ENCODE measurements at regions not wholly inside any gene's neighbourhood (a gene's known extent, or its start where the extent isn't known, plus 50 kb on each side); places are given as distances from the start of the nearest gene placed in this dataset.

- Histone ChIP-seq H3K9ac (ENCODE audit: low read depth in 1 of 2, low read length in 2 of 2) (no peak overlapping the region), H3K27ac (ENCODE audit: low read depth in 1 of 2, low read length in 2 of 2) (no peak overlapping the region), H3K27me3 (ENCODE audit: control insufficient read depth in 4 of 4, insufficient read depth in 4 of 4, low read length in 3 of 4) (peaks cover 0 to 2% (median 0%) of the 10 kb centered on the region in 4 donors), H3K9me3 (ENCODE audit: control insufficient read depth in 4 of 4, low read length in 3 of 4) (no peaks in the 10 kb centered on the region), H3K36me3 (ENCODE audit: control insufficient read depth in 4 of 4, insufficient read depth in 3 of 4, low read depth in 1 of 4, low read length in 3 of 4) (no peaks in the 10 kb centered on the region), H3K4me3 (ENCODE audit: low read depth in 1 of 3, low read length in 3 of 3) (no peak overlapping the region), H3K4me1 (ENCODE audit: control insufficient read depth in 4 of 4, insufficient read depth in 4 of 4, low read length in 3 of 4) (no peaks in the 10 kb centered on the region)
- TF ChIP-seq FOXA1 (IDR thresholded peaks at IDR 0.05) (no peak), YY1 (IDR thresholded peaks at IDR 0.05) (no peak), TAF1 (conservative IDR thresholded peaks at IDR 0.05) (no peak), EGR1 (IDR thresholded peaks at IDR 0.05; ENCODE audit: low read depth in 2 of 2) (no peak), GABPA (IDR thresholded peaks at IDR 0.05 in 1 of 2, conservative IDR thresholded peaks at IDR 0.05 in 1 of 2) (no peak), NR2F2 (IDR thresholded peaks at IDR 0.05) (no peak), JUND (IDR thresholded peaks at IDR 0.05) (no peak), SP1 (IDR thresholded peaks at IDR 0.05) (no peak), HNF4G (IDR thresholded peaks at IDR 0.05) (no peak), HNF4A (conservative IDR thresholded peaks at IDR 0.05) (no peak), REST (IDR thresholded peaks at IDR 0.05) (no peak), RXRA (IDR thresholded peaks at IDR 0.05) (no peak)
- WGBS, result 80% methylated on average over 5 of the region's 5 CpGs
- DNase-seq (ENCODE audit: low spot score), result no peak
Measured at GRCh38 chr17:71553381-71553780, 567.4 kb upstream of the SOX9 start.

DNA sequence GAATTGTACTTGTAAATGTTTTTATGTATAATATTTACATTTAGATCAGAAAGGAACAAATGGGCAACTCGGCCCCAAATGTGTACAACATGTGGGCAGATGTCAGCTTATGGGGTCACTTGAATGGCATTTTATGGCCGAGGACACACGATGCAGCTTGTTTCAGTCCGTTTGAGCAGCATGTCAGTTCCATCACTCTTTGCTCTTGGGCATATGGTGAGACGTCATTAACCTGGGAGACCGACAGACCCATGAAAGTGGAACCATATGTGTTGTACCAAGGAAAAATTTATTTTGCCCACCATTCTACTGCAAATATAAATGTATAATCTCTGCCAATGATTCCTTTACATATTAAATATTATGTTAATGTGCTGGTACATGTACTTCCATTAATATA, 561.9 kb upstream of the SOX9 start:
- Histone ChIP-seq H3K4me1 (ENCODE audit: control insufficient read depth in 4 of 4, insufficient read depth in 4 of 4, low read length in 3 of 4) (no peaks in the 10 kb centered on the region), H3K4me3 (ENCODE audit: low read depth in 1 of 3, low read length in 3 of 3) (no peak overlapping the region), H3K27ac (ENCODE audit: low read depth in 1 of 2, low read length in 2 of 2) (no peak overlapping the region), H3K27me3 (ENCODE audit: control insufficient read depth in 4 of 4, insufficient read depth in 4 of 4, low read length in 3 of 4) (peaks cover 0 to 2% (median 0%) of the 10 kb centered on the region in 4 donors), H3K36me3 (ENCODE audit: control insufficient read depth in 4 of 4, insufficient read depth in 3 of 4, low read depth in 1 of 4, low read length in 3 of 4) (no peaks in the 10 kb centered on the region), H3K9me3 (ENCODE audit: control insufficient read depth in 4 of 4, low read length in 3 of 4) (peaks cover 0 to 3% (median 0%) of the 10 kb centered on the region in 4 donors), H3K9ac (ENCODE audit: low read depth in 1 of 2, low read length in 2 of 2) (no peak overlapping the region)
- no peak for DNase-seq (ENCODE audit: low spot score)
- WGBS, result 83% methylated on average over 6 of the region's 6 CpGs
- TF ChIP-seq EGR1 (IDR thresholded peaks at IDR 0.05; ENCODE audit: low read depth in 2 of 2), result no peak
- no peak for TF ChIP-seq FOXA1 (IDR thresholded peaks at IDR 0.05)
- TF ChIP-seq HNF4A (conservative IDR thresholded peaks at IDR 0.05), result no peak
- TF ChIP-seq REST (IDR thresholded peaks at IDR 0.05), result no peak
- no peak for TF ChIP-seq SP1 (IDR thresholded peaks at IDR 0.05)
- TF ChIP-seq RAD21 (IDR thresholded peaks at IDR 0.05), result no peak
- no peak for TF ChIP-seq MAX (IDR thresholded peaks at IDR 0.05)
- no peak for TF ChIP-seq JUND (IDR thresholded peaks at IDR 0.05)
- TF ChIP-seq GABPA (IDR thresholded peaks at IDR 0.05 in 1 of 2, conservative IDR thresholded peaks at IDR 0.05 in 1 of 2), result no peak
- no peak for TF ChIP-seq NR2F2 (IDR thresholded peaks at IDR 0.05)

Data from liver (tissue), 7 donors.